GM19452 (cell line): ENCODE measurements at regions not wholly inside any gene's neighbourhood (a gene's known extent, or its start where the extent isn't known, plus 50 kb on each side); places are given as distances from the start of the nearest gene placed in this dataset.
"Not testable (repeated sequence)": the region's sequence is repeated elsewhere in the genome, so short reads cannot be mapped to it uniquely, and the experiment has no call there.

Source experiments
- ATAC-seq: cut with Tn5 transposase; IDR thresholded peaks from one replicate; pipeline ENCODE4 v1.9.1; 2021; ENCODE audit not compliant: unreplicated experiment

DNA sequence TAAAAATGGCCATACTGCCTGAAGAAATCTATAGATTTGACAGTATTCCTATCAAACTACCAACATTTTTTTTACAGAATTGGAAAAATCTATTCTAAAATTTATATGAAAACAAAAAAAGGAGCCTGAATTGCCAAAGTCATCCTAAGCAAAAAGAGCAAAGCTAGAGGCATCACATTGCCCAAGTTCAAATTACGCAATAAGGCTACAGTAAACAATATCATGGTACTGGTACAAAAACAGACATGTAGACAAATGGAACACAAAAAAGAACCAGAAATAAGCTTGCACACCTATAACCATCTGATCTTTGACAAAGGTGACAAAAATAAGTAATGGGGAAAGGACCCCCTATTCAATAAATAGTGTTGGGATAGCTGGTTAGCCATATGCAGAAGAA lies 50.2 kb upstream of the THSD7B start:
- ATAC-seq, result no peak

- ATAC-seq, result no peak
Measured at GRCh38 chr2:136714452-136714951, 50.8 kb upstream of the THSD7B start.

GRCh38 chr2:136713739-136714138 lies 51.6 kb upstream of the THSD7B start:
- ATAC-seq, result no peak

DNA sequence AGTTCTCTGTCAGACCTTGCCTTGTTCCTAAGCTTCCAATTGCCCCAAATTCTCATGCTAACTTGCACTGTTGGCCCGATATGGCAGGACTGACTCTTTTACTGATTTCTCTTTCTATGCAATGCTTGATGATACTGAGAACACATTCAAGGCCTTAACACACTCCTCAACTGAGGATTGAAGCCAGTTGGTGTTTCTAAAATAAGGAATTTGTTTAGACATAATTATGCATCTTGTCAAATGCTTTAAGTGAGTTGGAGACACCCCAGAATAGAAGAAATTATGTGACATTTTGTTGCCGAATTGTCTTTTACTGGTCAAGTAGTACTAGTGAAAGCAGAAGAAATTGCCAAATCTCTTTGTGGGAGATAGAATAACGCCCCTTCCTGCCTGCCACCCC lies 60.0 kb upstream of the THSD7B start:
- no peak for ATAC-seq

- no peak for ATAC-seq
Measured at GRCh38 chr2:136703214-136703613, 62.1 kb upstream of the THSD7B start.

GRCh38 chr2:136696438-136696837 lies 68.9 kb upstream of the THSD7B start:
- ATAC-seq, result no peak

DNA sequence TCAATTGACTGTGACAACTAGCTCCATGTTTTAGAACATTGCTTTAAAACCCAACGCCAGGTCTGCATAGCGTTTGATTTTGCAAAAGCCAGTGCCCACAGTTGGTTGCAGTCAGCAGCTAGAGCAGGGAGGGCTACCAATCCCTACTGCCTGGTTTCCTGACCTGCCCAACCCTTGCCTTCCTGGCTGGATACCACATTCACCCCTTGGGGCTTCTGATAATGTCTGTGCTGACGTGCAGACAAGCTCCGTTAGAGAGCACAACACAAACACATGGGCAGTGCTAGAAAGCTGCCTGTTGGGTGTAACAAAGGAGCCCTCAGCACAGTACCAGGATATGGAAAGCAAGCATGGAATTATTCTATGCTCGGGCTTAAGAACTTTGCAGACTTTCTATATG lies 71.4 kb upstream of the THSD7B start:
- no peak for ATAC-seq

DNA sequence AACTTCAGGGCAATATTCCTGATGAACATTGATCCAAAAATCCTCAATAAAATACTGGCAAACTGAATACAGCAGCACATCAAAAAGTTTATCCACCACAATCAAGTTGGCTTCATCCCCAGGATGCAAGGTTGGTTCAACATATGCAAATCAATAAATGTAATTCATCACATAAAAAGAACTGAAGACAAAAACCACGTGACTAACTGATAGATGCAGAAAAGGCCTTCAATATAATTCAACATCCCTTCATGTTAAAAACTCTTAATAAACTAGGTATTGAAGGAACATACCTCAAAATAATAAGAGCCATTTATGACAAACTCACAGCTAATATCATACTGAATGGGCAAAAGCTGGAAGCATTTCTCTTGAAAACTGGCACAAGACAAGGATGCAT lies 85.3 kb upstream of the THSD7B start:
- ATAC-seq, result not testable (repeated sequence)

DNA sequence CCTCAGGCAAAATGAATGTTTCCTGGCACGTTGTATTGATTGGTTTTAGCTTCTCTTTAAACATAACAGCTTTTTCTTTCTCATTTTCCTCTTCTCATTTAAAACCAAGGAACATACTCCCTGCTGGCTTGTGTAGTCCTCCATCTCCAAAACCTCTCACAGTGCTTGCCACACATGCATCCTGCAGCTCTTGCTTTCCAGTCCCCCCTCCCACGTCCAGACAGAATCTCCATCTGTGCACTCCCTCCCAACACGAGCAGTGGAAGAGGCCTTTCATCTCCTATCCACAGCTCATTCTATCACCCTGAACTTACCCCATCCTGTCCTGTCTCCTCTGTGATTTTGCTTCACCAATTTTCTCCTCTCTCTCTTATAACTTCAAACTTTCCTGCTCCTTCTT lies 99.6 kb upstream of the THSD7B start:
- ATAC-seq, result no peak

DNA sequence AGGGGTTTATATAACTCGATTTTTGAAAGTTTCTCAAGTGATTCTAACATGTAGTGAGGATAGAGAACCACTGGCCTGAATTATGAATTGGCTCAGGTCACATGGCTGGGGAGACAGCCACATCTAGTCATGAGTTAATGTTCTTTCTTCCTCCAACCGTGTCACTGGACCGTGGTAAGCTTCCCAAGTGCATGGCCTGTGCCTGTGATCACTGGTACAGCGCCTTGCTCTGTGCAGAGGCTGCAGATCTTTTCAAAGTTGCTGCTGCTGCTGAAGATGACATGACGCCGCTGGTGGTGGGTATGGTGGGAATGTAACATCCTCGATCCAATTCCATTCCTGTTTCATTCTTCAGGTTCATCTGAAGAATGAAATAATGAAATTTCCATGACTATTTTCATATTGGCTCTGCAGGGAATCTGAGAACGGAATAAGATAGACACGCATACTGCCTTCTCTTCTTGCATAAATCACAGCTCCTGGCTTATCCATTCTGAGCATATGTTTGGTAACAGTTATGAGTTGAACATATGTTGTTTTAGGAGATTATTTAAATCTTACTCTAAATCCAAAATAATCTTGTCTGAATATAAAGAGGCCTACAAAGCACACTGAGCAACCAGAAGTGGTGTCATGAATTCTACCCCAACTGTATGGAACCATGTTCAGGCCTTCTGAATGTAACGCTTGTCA lies 100.5 kb upstream of the THSD7B start:
- ATAC-seq, result no peak

DNA sequence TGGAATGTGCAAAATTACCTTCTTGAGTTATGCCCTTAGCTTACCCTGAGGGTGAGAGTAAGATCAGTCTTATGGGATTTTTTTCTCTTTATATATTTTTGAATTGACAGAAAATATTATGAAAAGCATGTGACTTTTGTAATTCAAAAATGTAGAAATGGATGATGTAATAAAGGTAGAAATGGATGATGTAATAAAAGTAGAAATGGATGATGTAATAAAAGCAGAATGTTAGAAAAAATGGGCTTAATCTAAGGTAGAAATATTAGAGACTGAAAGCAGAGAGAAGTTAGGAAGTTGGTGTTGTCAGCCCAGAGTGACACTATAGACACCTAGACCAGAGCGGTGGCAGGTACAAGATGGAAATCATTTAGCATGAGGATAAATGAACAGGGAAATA lies 107.1 kb upstream of the THSD7B start:
- no peak for ATAC-seq

DNA sequence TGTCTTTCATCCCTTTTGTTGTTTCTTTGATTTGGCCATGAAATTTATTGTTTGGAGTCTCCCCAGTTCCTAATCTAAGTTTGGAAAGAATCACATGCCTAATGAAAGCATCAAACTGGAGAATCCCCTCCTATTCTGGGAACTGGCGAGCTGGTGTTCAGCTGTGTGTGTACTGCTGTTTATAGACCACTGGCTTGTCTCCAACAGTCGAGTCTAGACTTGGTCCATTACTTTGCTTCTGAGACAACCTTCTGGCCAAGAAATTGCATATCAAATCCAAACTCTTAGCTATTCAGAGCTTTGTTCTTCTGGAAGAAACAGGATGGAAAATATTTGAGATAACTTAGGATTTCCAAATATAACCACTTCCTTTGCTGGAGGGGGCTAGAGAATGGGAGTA lies 111.5 kb upstream of the THSD7B start:
- no peak for ATAC-seq

DNA sequence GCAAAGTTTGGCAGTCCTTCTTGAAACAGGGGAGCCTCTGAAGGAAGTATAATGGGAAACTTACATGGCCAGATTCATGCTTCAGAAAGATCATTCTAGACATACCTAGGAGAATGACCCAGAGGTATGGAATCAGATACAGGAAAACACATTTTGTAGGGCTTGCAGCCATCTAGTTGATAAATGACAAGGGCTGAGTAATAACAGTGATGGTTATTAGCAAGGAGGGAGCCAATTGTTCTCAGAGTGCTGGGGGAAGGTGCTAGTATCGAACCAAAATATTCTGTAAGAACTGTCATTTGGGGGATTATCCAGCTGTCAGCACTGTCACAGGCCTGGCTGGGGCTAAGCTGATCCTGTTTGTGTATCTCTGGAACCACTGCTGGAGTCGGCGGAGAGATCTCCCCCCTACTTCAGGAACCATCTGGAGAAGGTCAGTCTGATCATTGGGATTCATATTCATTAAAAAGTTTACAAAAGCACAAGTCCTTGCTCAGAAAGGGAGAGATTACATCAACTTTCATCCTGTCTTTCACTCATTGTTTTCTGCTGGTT lies 113.8 kb upstream of the THSD7B start:
- ATAC-seq, result no peak

DNA sequence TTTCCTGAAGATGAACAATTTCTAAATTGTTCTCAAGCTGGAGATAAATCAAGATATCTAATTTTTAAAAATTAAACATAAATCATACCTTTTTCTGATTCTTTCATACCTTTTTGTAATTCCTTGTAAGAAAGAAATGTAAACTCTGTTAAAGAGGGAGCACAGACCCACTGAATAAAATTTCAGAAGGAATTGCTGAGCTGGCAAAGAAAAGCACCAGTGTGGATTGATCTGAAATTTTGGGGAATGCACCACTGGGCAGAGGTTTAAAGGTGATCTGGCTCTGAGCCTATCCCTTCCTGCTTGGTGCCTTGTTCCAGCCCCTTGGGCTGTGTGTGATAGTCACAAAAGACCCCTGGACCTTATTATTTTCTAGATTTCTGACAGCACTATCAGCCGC lies 118.3 kb upstream of the THSD7B start:
- no peak for ATAC-seq

- ATAC-seq, result no peak
Measured at GRCh38 chr2:136645236-136645828, 120.0 kb upstream of the THSD7B start.

- ATAC-seq, result no peak
Measured at GRCh38 chr2:136639651-136640050, 125.7 kb upstream of the THSD7B start.

GRCh38 chr2:136638193-136638592 lies 127.2 kb upstream of the THSD7B start:
- ATAC-seq, result no peak

DNA sequence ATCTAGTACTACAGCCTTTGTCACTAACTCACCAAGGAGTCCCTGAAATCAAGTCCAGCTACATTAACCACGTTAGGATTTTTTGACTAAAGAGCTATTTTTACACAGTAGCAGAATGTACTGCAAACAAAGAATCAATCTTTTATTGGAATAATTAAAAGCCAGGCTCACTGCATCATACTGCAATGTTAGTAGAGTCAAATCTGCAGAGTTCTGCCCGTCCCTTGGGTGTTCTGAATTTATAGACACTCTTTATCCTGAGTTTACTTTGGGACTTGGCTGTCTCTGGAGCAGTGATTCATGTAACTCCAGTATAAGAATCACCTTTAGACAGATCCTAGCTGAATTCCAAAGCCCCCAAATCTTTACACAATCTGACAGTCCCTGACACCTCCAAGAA lies 127.9 kb upstream of the THSD7B start:
- no peak for ATAC-seq

- no peak for ATAC-seq
Measured at GRCh38 chr2:136628490-136628889, 136.9 kb upstream of the THSD7B start.

DNA sequence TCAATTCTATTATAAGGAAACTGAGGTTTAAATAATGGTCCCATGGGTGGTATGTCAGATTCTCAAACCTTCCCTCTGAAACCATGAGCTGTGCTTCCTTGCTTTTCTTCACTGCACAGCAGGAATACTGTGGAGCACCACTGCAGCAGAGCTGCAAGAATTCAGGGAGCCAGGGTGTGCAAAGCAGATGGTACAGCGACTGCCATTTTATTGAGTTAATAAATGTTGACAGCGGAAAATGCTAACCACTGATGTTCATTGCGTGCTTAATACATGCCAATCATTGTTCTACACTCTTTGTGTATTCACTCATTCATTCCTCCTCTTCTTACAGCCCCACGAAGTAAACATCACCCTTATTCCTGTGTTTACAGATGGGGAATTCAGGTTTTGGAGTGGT lies 152.2 kb upstream of the THSD7B start:
- ATAC-seq, result no peak

GRCh38 chr2:136612079-136612478 lies 153.3 kb upstream of the THSD7B start:
- no peak for ATAC-seq

GRCh38 chr2:136611451-136611850 lies 153.9 kb upstream of the THSD7B start:
- no peak for ATAC-seq
